ENCODE measurements at regions not wholly inside any gene's neighbourhood (a gene's known extent, or its start where the extent isn't known, plus 50 kb on each side); places are given as distances from the start of the nearest gene placed in this dataset.

DNA sequence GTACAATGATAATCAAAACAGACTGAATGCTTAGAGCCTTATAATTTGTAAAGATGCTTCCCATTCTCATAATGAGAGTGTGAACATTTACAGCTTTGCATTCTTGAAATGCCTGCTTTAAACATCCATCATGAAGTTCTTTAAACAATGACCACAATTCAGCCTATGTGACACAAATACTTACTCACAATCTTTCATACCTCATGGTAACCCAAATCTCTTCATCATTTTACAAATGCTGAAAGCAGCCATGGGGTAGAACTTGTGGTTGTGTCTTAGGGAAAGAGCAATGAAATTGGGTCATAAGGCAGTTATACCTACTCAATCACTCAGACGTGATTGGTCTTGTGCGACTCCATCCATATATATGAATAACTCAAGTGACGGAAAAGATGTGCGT is 140.7 kb downstream of the RND3 start:
- Histone ChIP-seq H3K36me3 (replicated peaks; ENCODE audit: low read depth, low read length) (no peaks in the 10 kb centered on the region), H3K9ac (ENCODE audit: low read length) (no peak overlapping the region), H3K27ac (ENCODE audit: low read length) (no peak overlapping the region), H3K9me3 (ENCODE audit: insufficient read depth, low read length) (no peaks in the 10 kb centered on the region), H3K79me2 (ENCODE audit: low read length) (no peaks in the 10 kb centered on the region), H4K20me1 (ENCODE audit: insufficient read depth, low read length) (no peaks in the 10 kb centered on the region), H3K4me2 (ENCODE audit: low read length) (no peak overlapping the region), H2AFZ (ENCODE audit: low read depth, low read length) (no peak overlapping the region), H3K27me3 (ENCODE audit: low read depth, low read length) (0 out of 2 replicates have a peak, but pooled peaks cover 13% of the 10 kb centered on the region), H3K4me3 (ENCODE audit: low read length) (no peak overlapping the region), H3K4me1 (ENCODE audit: low read length) (peaks cover 9% of the 10 kb centered on the region)
- TF ChIP-seq, protein P1, sequence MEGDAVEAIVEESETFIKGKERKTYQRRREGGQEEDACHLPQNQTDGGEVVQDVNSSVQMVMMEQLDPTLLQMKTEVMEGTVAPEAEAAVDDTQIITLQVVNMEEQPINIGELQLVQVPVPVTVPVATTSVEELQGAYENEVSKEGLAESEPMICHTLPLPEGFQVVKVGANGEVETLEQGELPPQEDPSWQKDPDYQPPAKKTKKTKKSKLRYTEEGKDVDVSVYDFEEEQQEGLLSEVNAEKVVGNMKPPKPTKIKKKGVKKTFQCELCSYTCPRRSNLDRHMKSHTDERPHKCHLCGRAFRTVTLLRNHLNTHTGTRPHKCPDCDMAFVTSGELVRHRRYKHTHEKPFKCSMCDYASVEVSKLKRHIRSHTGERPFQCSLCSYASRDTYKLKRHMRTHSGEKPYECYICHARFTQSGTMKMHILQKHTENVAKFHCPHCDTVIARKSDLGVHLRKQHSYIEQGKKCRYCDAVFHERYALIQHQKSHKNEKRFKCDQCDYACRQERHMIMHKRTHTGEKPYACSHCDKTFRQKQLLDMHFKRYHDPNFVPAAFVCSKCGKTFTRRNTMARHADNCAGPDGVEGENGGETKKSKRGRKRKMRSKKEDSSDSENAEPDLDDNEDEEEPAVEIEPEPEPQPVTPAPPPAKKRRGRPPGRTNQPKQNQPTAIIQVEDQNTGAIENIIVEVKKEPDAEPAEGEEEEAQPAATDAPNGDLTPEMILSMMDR (IDR thresholded peaks at IDR 0.05; ENCODE audit: low read depth, low read length) = no peak
- TF ChIP-seq EZH2phosphoT487 (IDR thresholded peaks at IDR 0.05; ENCODE audit: low read depth) = no peak

DNA sequence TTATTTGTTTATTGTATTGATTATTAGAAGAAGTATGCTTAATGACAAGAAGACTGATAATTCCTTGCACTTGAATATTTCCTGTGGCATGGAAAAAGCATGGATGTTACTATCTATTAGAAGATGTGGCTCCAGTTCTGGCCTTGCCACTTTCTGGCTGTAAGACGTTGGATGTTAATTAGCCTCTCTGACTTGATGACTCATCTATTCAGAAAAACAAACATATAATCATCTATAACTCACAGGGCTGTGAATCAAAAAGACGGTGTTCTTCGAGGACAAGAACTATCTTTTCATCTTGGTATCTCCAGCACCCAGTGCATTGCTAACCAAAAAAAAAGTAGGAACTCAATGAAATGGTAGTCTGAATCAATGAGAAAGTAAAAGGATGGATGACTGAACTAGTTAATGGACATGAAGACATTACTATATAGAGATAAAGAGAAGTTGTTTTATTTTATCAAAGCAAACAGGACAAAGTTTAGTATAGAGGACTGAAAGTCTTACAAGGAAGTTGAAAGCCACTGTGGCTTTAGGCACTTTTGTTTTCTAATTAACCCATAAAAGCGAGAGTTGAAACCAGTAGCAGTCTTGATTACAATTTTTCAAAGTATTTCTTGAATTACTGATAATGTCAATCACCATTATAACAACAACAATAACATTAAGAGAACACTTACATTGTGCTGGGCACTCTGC is 145.3 kb downstream of the RND3 start:
- H3K79me2 ChIP-seq (ENCODE audit: low read length) = no peaks in the 10 kb centered on the region
- H3K9me3 ChIP-seq (ENCODE audit: insufficient read depth, low read length) = no peaks in the 10 kb centered on the region
- H4K20me1 ChIP-seq (ENCODE audit: insufficient read depth, low read length) = no peaks in the 10 kb centered on the region
- no peak for TF ChIP-seq EZH2phosphoT487 (IDR thresholded peaks at IDR 0.05; ENCODE audit: low read depth)
- TF ChIP-seq, protein P1 (IDR thresholded peaks at IDR 0.05; ENCODE audit: low read depth, low read length) = no peak
- peaks cover 17% of the 10 kb centered on the region for H3K4me1 ChIP-seq (ENCODE audit: low read length)
- H3K4me2 ChIP-seq (ENCODE audit: low read length) = no peak overlapping the region
- no peaks in the 10 kb centered on the region for H3K36me3 ChIP-seq (replicated peaks; ENCODE audit: low read depth, low read length)
- H3K9ac ChIP-seq (ENCODE audit: low read length) = no peak overlapping the region
- no peak overlapping the region for H2AFZ ChIP-seq (ENCODE audit: low read depth, low read length)
- no peak overlapping the region for H3K27ac ChIP-seq (ENCODE audit: low read length)
- H3K4me3 ChIP-seq (ENCODE audit: low read length) = no peak overlapping the region
- 0 out of 2 replicates have a peak, but pooled peaks cover 16% of the 10 kb centered on the region for H3K27me3 ChIP-seq (ENCODE audit: low read depth, low read length)

DNA sequence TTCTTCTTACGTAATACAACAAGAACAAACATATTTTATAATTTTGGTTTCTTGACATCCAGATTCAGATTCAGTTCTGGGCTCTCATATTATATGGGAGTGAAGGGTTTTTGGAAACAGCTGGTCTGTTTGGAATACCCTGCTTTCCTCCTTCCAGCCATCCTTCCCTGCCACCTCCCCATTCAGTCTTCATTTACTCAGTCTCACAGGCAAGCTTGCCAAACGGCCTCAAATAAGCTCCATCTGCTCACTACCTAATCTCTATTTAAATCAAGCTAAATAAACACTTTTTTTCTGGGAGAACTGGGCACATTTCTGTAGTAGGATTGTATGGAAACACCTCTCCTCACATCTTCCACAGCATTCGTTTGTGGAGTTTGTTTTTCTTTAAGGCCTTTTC is 147.5 kb downstream of the RND3 start:
- H3K4me3 ChIP-seq (ENCODE audit: low read length) = no peak overlapping the region

GRCh38 chr2:150339282-150339681 is 148.2 kb downstream of the RND3 start:
- H3K27me3 ChIP-seq (ENCODE audit: low read depth, low read length) = 0 out of 2 replicates have a peak, but pooled peaks cover 9% of the 10 kb centered on the region
- no peak overlapping the region for H3K4me3 ChIP-seq (ENCODE audit: low read length)
- no peak overlapping the region for H3K4me2 ChIP-seq (ENCODE audit: low read length)
- no peaks in the 10 kb centered on the region for H3K9me3 ChIP-seq (ENCODE audit: insufficient read depth, low read length)
- H3K4me1 ChIP-seq (ENCODE audit: low read length) = peaks cover 17% of the 10 kb centered on the region
- H3K36me3 ChIP-seq (replicated peaks; ENCODE audit: low read depth, low read length) = no peaks in the 10 kb centered on the region
- H3K79me2 ChIP-seq (ENCODE audit: low read length) = no peaks in the 10 kb centered on the region
- no peaks in the 10 kb centered on the region for H4K20me1 ChIP-seq (ENCODE audit: insufficient read depth, low read length)
- no peak for TF ChIP-seq EZH2phosphoT487 (IDR thresholded peaks at IDR 0.05; ENCODE audit: low read depth)
- TF ChIP-seq, protein P1 (IDR thresholded peaks at IDR 0.05; ENCODE audit: low read depth, low read length) = no peak
- H3K9ac ChIP-seq (ENCODE audit: low read length) = no peak overlapping the region
- no peak overlapping the region for H2AFZ ChIP-seq (ENCODE audit: low read depth, low read length)
- no peak overlapping the region for H3K27ac ChIP-seq (ENCODE audit: low read length)

More for the DNA sequence above, 147.5 kb downstream of the RND3 start:
- H3K4me2 ChIP-seq (ENCODE audit: low read length) = no peak overlapping the region
- no peaks in the 10 kb centered on the region for H3K79me2 ChIP-seq (ENCODE audit: low read length)
- H3K9me3 ChIP-seq (ENCODE audit: insufficient read depth, low read length) = no peaks in the 10 kb centered on the region
- no peak overlapping the region for H3K9ac ChIP-seq (ENCODE audit: low read length)
- H3K27ac ChIP-seq (ENCODE audit: low read length) = no peak overlapping the region
- no peaks in the 10 kb centered on the region for H3K36me3 ChIP-seq (replicated peaks; ENCODE audit: low read depth, low read length)
- H2AFZ ChIP-seq (ENCODE audit: low read depth, low read length) = no peak overlapping the region
- peaks cover 17% of the 10 kb centered on the region for H3K4me1 ChIP-seq (ENCODE audit: low read length)
- 0 out of 2 replicates have a peak, but pooled peaks cover 13% of the 10 kb centered on the region for H3K27me3 ChIP-seq (ENCODE audit: low read depth, low read length)
- TF ChIP-seq, protein P1 (IDR thresholded peaks at IDR 0.05; ENCODE audit: low read depth, low read length) = no peak
- no peak for TF ChIP-seq EZH2phosphoT487 (IDR thresholded peaks at IDR 0.05; ENCODE audit: low read depth)
- H4K20me1 ChIP-seq (ENCODE audit: insufficient read depth, low read length) = no peaks in the 10 kb centered on the region
